ENCODE measurements at regions not wholly inside any gene's neighbourhood (a gene's known extent, or its start where the extent isn't known, plus 50 kb on each side); places are given as distances from the start of the nearest gene placed in this dataset.

- TF ChIP-seq POLR2A (IDR thresholded peaks at IDR 0.05; ENCODE audit: low read length) (no peak), RAD21 (conservative IDR thresholded peaks at IDR 0.05 in 1 of 2, IDR thresholded peaks at IDR 0.05 in 1 of 2) (no peak), FOSL2 (IDR thresholded peaks at IDR 0.05) (no peak), FOSL2 (CRISPR knock-in tag; IDR thresholded peaks at IDR 0.05) (no peak), ELK1 (IDR thresholded peaks at IDR 0.05; ENCODE audit: low read depth, low read length) (no peak), CTCF (IDR thresholded peaks at IDR 0.05) (no peak), NFE2L2 (conservative IDR thresholded peaks at IDR 0.05; ENCODE audit: low read length) (no peak), CBX8 (IDR thresholded peaks at IDR 0.05) (no peak), MYC (IDR thresholded peaks at IDR 0.05; ENCODE audit: borderline replicate concordance, low read length) (no peak), BHLHE40 (IDR thresholded peaks at IDR 0.05; ENCODE audit: low read depth, low read length) (no peak), EP300 (IDR thresholded peaks at IDR 0.05) (no peak), CBX2 (IDR thresholded peaks at IDR 0.05; ENCODE audit: borderline replicate concordance, low read depth) (no peak), JUN (IDR thresholded peaks at IDR 0.05) (no peak), CHD4 (IDR thresholded peaks at IDR 0.05; ENCODE audit: borderline replicate concordance) (no peak), ESRRA (IDR thresholded peaks at IDR 0.05; ENCODE audit: borderline replicate concordance, low read length) (no peak)
Measured at GRCh38 chr7:80309377-80309776, 174.7 kb downstream of the GNAI1 start.

Measured in A549 (cell line).